ENCODE measurements at regions not wholly inside any gene's neighbourhood (a gene's known extent, or its start where the extent isn't known, plus 50 kb on each side); places are given as distances from the start of the nearest gene placed in this dataset.

DNA sequence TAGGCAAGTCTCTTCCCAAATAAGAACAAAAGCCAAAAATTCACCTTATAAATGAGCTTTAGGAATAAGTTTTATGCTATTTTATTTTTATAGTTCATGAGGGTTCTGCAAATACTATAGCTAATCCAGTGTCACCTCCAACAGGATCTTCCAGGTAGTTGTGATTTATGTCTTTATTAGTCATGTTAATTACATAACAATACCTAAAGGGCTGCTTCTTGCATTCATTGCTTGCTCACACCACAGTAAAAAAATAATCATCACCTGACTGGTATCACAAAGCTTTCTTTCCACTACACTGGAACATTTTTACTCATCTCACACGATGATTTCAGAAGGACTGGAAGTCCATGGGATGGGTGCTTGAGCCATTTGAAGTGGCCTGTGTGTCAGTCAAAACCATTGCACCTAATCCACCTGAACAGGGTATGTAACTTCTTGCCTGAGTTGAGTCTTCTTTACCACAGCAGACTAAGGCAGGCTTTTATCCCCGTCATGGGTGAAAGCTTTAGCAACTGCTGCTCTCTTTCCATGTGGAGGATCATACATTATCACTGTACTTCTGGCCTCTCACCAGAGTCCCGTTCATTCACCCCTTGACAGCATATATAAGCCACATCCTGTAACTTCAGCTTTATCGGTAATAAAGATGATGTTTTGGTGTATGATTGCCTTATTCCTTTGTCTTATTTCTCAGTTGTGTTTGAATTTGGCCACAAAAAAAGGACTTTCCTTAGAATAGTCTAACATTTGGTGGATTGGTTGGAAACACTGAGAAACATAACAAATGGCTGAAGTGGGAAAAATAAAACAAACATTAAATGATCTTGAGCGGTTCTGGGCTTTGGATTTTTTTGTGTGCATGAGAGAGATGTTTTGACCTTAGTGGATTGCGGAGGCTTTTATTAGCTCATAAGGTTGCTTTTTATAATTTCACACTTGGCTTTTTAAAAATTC is 382.6 kb upstream of the THBS1 start:
- no peak for TF ChIP-seq MYC (IDR thresholded peaks at IDR 0.05; ENCODE audit: low read depth, low read length)
- TF ChIP-seq, protein P1, sequence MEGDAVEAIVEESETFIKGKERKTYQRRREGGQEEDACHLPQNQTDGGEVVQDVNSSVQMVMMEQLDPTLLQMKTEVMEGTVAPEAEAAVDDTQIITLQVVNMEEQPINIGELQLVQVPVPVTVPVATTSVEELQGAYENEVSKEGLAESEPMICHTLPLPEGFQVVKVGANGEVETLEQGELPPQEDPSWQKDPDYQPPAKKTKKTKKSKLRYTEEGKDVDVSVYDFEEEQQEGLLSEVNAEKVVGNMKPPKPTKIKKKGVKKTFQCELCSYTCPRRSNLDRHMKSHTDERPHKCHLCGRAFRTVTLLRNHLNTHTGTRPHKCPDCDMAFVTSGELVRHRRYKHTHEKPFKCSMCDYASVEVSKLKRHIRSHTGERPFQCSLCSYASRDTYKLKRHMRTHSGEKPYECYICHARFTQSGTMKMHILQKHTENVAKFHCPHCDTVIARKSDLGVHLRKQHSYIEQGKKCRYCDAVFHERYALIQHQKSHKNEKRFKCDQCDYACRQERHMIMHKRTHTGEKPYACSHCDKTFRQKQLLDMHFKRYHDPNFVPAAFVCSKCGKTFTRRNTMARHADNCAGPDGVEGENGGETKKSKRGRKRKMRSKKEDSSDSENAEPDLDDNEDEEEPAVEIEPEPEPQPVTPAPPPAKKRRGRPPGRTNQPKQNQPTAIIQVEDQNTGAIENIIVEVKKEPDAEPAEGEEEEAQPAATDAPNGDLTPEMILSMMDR (IDR thresholded peaks at IDR 0.05; ENCODE audit: extremely low read depth in 1 of 2, insufficient read depth in 1 of 2, low read depth in 1 of 2, low read length in 2 of 2): no peak
- no peak for TF ChIP-seq FOS (IDR thresholded peaks at IDR 0.05; ENCODE audit: borderline replicate concordance, insufficient read depth, low read length)
- no peak for TF ChIP-seq POLR2AphosphoS5 (IDR thresholded peaks at IDR 0.05; ENCODE audit: insufficient read depth, low read depth, low read length)
- TF ChIP-seq, protein P2, sequence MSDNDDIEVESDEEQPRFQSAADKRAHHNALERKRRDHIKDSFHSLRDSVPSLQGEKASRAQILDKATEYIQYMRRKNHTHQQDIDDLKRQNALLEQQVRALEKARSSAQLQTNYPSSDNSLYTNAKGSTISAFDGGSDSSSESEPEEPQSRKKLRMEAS (IDR thresholded peaks at IDR 0.05; ENCODE audit: insufficient read depth, insufficient read length): no peak
- no peak for TF ChIP-seq POLR2A (IDR thresholded peaks at IDR 0.05; ENCODE audit: low read depth, low read length)
- no peak for TF ChIP-seq EZH2 (IDR thresholded peaks at IDR 0.05; ENCODE audit: borderline replicate concordance, low read depth, low read length, severe bottlenecking)
- TF ChIP-seq JUN (IDR thresholded peaks at IDR 0.05; ENCODE audit: borderline replicate concordance, insufficient read depth, insufficient read length, low read depth): no peak
- TF ChIP-seq GATA2 (IDR thresholded peaks at IDR 0.05; ENCODE audit: insufficient read depth, insufficient read length, low read depth, low read length): no peak
- Histone ChIP-seq H3K36me3 (ENCODE audit: control insufficient read depth in 2 of 2, extremely low read depth in 1 of 2, insufficient read depth in 2 of 2, low read length in 2 of 2) (no peaks in the 10 kb centered on the region), H3K27me3 (ENCODE audit: control insufficient read depth in 2 of 2, insufficient read depth in 2 of 2, low read length in 2 of 2) (no peaks in the 10 kb centered on the region), H3K9ac (replicated peaks; ENCODE audit: extremely low read depth, insufficient read depth, low read length) (no peak overlapping the region), H3K9me1 (replicated peaks; ENCODE audit: control insufficient read depth, extremely low read depth, insufficient read depth, low read length) (no peaks in the 10 kb centered on the region), H3K4me1 (ENCODE audit: control insufficient read depth, extremely low read depth, insufficient read depth, low read length) (peaks cover 40% of the 10 kb centered on the region), H3K4me2 (ENCODE audit: insufficient read depth, low read length) (no peak overlapping the region), H3K9me3 (replicated peaks; ENCODE audit: control insufficient read depth, insufficient read depth, low read length) (no peaks in the 10 kb centered on the region), H3K4me3 (replicated peaks in 1 of 3; ENCODE audit: insufficient read depth in 1 of 3, low read depth in 1 of 3, low read length in 3 of 3) (no peak overlapping the region), H3K79me2 (ENCODE audit: control insufficient read depth, insufficient read depth, low read length) (no peaks in the 10 kb centered on the region), H2AFZ (ENCODE audit: low read depth, low read length) (no peak overlapping the region), H3K27ac (ENCODE audit: insufficient read depth, low read depth, low read length) (no peak overlapping the region), H4K20me1 (replicated peaks; ENCODE audit: control insufficient read depth, extremely low read depth, insufficient read depth, low read length) (no peaks in the 10 kb centered on the region)
- intact Hi-C loops (cut with micrococcal nuclease) (no loop called here), dilution Hi-C loops (cut with MboI; ENCODE audit: extremely low pct_ligation_motif_present, low sequenced_read_pairs) (loop anchor here (25.0 kb wide), 1 partner anchor 164 kb away; no protein-coding TSS in a partner anchor)
- ChIA-PET CTCF (interaction anchor here (0.6 to 2.5 kb wide), 9 partner anchors 8 to 97 kb away, joined by 3 to 14 read pairs (median 3); no protein-coding TSS in a partner anchor), POLR2A (interaction anchor here (1.0 kb wide), 1 partner anchor 382 kb away, joined by 3 read pairs; the partner anchor contains the start of gene THBS1)
- no TSS peak for BruUV-seq (replicated peaks)
- FAIRE-seq: no peak
- no peak for DNase-seq (ENCODE audit: low read depth, low spot score)

Data from endothelial cell of umbilical vein (primary cell).